Endothelial cell of umbilical vein (primary cell): ENCODE measurements at regions not wholly inside any gene's neighbourhood (a gene's known extent, or its start where the extent isn't known, plus 50 kb on each side); places are given as distances from the start of the nearest gene placed in this dataset.

ENCODE experiments used
- BruUV-seq: library from RNA; stranded (reverse); fragments of 400-500 nt; replicated peaks from 2 replicates; lab custom pipeline; 2021; lab: Mats Ljungman, UMichigan
- CTCF ChIA-PET: fragments of 300-600, 350-600 bp; sonication (Branson Sonifier 250); formaldehyde crosslinking; loops from one replicate; lab custom pipeline; 2021; ENCODE audit warnings: antibody characterized with exemption, inconsistent platforms; lab: Charles Lee
- POLR2A ChIA-PET: fragments of 300-600, 350-600 bp; sonication (Branson Sonifier 250); formaldehyde crosslinking; loops from one replicate; lab custom pipeline; 2021; ENCODE audit warnings: antibody characterized with exemption, inconsistent platforms; lab: Charles Lee
- DNase-seq: peaks from one replicate; pipeline ENCODE4 v3.0.0-alpha.2; 2011; ENCODE audit warnings: low read depth, low spot score
- FAIRE-seq: peaks from 2 replicates; lab custom pipeline; 2011; peaks lifted over from hg19 to GRCh38; lab: Jason Lieb, UNC
- H2AFZ ChIP-seq: 2 replicates; pipeline ENCODE4 v1.6.0; 2012; ENCODE audit warnings: low read depth, low read length, control low read depth, inconsistent platforms
- H3K27ac ChIP-seq: 2 replicates; pipeline ENCODE4 v1.5.1; 2011; ENCODE audit warnings: low read depth, mild to moderate bottlenecking, control low read depth, low read length, moderate library complexity; ENCODE audit not compliant: insufficient read depth
- H3K27me3 ChIP-seq, 2 experiments: 2 replicates each; pipeline versions ENCODE4 v1.6.0 to v1.6.1; 2011; ENCODE audit warnings: low read length in 2 of 2, mixed read lengths in 1 of 2; ENCODE audit not compliant: control insufficient read depth in 2 of 2, insufficient read depth in 2 of 2
- H3K36me3 ChIP-seq, 2 experiments: 2 replicates in 1 of 2; 3 replicates in 1 of 2; pipeline ENCODE4 v1.5.1; 2011; ENCODE audit warnings: low read length in 2 of 2, mild to moderate bottlenecking in 1 of 2, moderate library complexity in 1 of 2; ENCODE audit not compliant: control insufficient read depth in 2 of 2, insufficient read depth in 2 of 2; ENCODE audit errors: extremely low read depth in 1 of 2
- H3K4me1 ChIP-seq: 3 replicates; pipeline ENCODE4 v1.5.1; 2011; ENCODE audit warnings: mild to moderate bottlenecking, low read length; ENCODE audit not compliant: control insufficient read depth, insufficient read depth; ENCODE audit errors: extremely low read depth
- H3K4me2 ChIP-seq: 2 replicates; pipeline ENCODE4 v1.6.1; 2011; ENCODE audit warnings: low read length, control low read depth, mixed read lengths; ENCODE audit not compliant: insufficient read depth
- H3K4me3 ChIP-seq, 3 experiments: fragments of 200-600 bp in 1 of 3; sonication (generic), shearing (Covaris generic) in 1 of 3; replicated peaks in 1 of 3; 2 replicates each; pipeline ENCODE4 v1.5.1; 2011 to 2016; ENCODE audit warnings: control low read depth in 3 of 3, low read length in 3 of 3, mild to moderate bottlenecking in 2 of 3, inconsistent platforms in 1 of 3, low read depth in 1 of 3, moderate library complexity in 1 of 3; ENCODE audit not compliant: insufficient read depth in 1 of 3
- H3K79me2 ChIP-seq: 2 replicates; pipeline ENCODE4 v1.6.0; 2012; ENCODE audit warnings: low read length, inconsistent platforms; ENCODE audit not compliant: control insufficient read depth, insufficient read depth
- H3K9ac ChIP-seq: replicated peaks from 2 replicates; pipeline ENCODE3; 2011; ENCODE audit warnings: low read length, control low read depth; ENCODE audit not compliant: insufficient read depth; ENCODE audit errors: extremely low read depth
- H3K9me1 ChIP-seq: replicated peaks from 3 replicates; pipeline ENCODE4 v1.6.0; 2011; ENCODE audit warnings: mild to moderate bottlenecking, low read length; ENCODE audit not compliant: control insufficient read depth, insufficient read depth; ENCODE audit errors: extremely low read depth
- H3K9me3 ChIP-seq: replicated peaks from 2 replicates; pipeline ENCODE4 v1.5.1; 2012; ENCODE audit warnings: low read length, inconsistent platforms; ENCODE audit not compliant: control insufficient read depth, insufficient read depth
- H4K20me1 ChIP-seq: replicated peaks from 2 replicates; pipeline ENCODE3; 2011; ENCODE audit warnings: mild to moderate bottlenecking, low read length; ENCODE audit not compliant: control insufficient read depth, insufficient read depth; ENCODE audit errors: extremely low read depth
- CTCF ChIP-seq, 2 donors: IDR thresholded peaks; 1 replicate in 1 of 2; 2 replicates in 1 of 2; pipeline ENCODE4 v1.5.1; 2011; ENCODE audit warnings: low read length in 2 of 2, mild to moderate bottlenecking in 2 of 2, moderate library complexity in 2 of 2, control low read depth in 1 of 2, inconsistent platforms in 1 of 2, low read depth in 1 of 2; ENCODE audit not compliant: insufficient read depth in 1 of 2; ENCODE audit errors: extremely low read depth in 1 of 2
- EZH2 ChIP-seq: IDR thresholded peaks from 2 replicates; pipeline ENCODE4 v1.6.1; 2012; ENCODE audit warnings: borderline replicate concordance, low read depth, mild to moderate bottlenecking, moderate library complexity, low read length, inconsistent platforms; ENCODE audit not compliant: severe bottlenecking
- FOS ChIP-seq: IDR thresholded peaks from 2 replicates; pipeline ENCODE4 v1.6.1; 2011; ENCODE audit warnings: mild to moderate bottlenecking, low read length, moderate library complexity, borderline replicate concordance; ENCODE audit not compliant: insufficient read depth
- GATA2 ChIP-seq: IDR thresholded peaks from 2 replicates; pipeline ENCODE4 v1.7.0; 2011; ENCODE audit warnings: low read depth, mild to moderate bottlenecking, moderate library complexity, mixed read lengths, low read length; ENCODE audit not compliant: insufficient read length, insufficient read depth
- JUN ChIP-seq: IDR thresholded peaks from 2 replicates; pipeline ENCODE4 v1.6.1; 2011; ENCODE audit warnings: borderline replicate concordance, low read depth; ENCODE audit not compliant: insufficient read length, insufficient read depth
- MAX ChIP-seq: IDR thresholded peaks from 2 replicates; pipeline ENCODE4 v1.6.1; 2011; ENCODE audit not compliant: insufficient read depth, insufficient read length
- MYC ChIP-seq: IDR thresholded peaks from one replicate; pipeline ENCODE4 v1.6.1; 2011; ENCODE audit warnings: mild to moderate bottlenecking, low read depth, low read length
- POLR2A ChIP-seq: IDR thresholded peaks from 2 replicates; pipeline ENCODE4 v1.6.1; 2012; ENCODE audit warnings: low read depth, mild to moderate bottlenecking, control low read depth, low read length
- POLR2AphosphoS5 ChIP-seq: IDR thresholded peaks from 2 replicates; pipeline ENCODE4 v1.6.1; 2012; ENCODE audit warnings: low read depth, mild to moderate bottlenecking, control low read depth, low read length, moderate library complexity; ENCODE audit not compliant: insufficient read depth
- dilution Hi-C: fragments of 300-500 bp; cut with MboI; formaldehyde crosslinking; loops from one replicate; pipeline ENCODE4 v1.15.0; 2019; ENCODE audit warnings: low sequenced_read_pairs; ENCODE audit not compliant: extremely low pct_ligation_motif_present
- intact Hi-C: fragments of 100-400 bp; cut with micrococcal nuclease; formaldehyde crosslinking; loops from one replicate; pipeline ENCODE4 v1.10.0; 2022

- no peak for FAIRE-seq
- H3K27me3 ChIP-seq: no peaks in the 10 kb centered on the region
- intact Hi-C loops: no loop called here
- ChIA-PET POLR2A (no interaction called here), CTCF (interaction anchor here (1.0 kb wide), 1 partner anchor 171 kb away, joined by 3 read pairs; no protein-coding TSS in a partner anchor)
- H3K4me3 ChIP-seq: no peak overlapping the region
- H3K9ac ChIP-seq: no peak overlapping the region
- no peak for DNase-seq
- dilution Hi-C loops: no loop called here
- BruUV-seq: no TSS peak
- TF ChIP-seq GATA2: no peak
- no peaks in the 10 kb centered on the region for H3K36me3 ChIP-seq
- no peak overlapping the region for H3K27ac ChIP-seq
- no peak overlapping the region for H3K4me2 ChIP-seq
- H3K9me1 ChIP-seq: no peaks in the 10 kb centered on the region
- no peaks in the 10 kb centered on the region for H3K9me3 ChIP-seq
- H4K20me1 ChIP-seq: no peaks in the 10 kb centered on the region
- H3K79me2 ChIP-seq: no peaks in the 10 kb centered on the region
- H2AFZ ChIP-seq: no peak overlapping the region
- no peaks in the 10 kb centered on the region for H3K4me1 ChIP-seq
Measured at GRCh38 chr11:23143022-23143421, 282.7 kb upstream of the CCDC179 start.

GRCh38 chr11:23151819-23152218 lies 291.5 kb upstream of the CCDC179 start:
- POLR2A ChIA-PET: no interaction called here
- Histone ChIP-seq H3K9ac (no peak overlapping the region), H3K4me2 (no peak overlapping the region), H3K4me3 (no peak overlapping the region), H3K27ac (no peak overlapping the region), H3K9me3 (no peaks in the 10 kb centered on the region), H3K27me3 (no peaks in the 10 kb centered on the region), H3K36me3 (no peaks in the 10 kb centered on the region), H4K20me1 (no peaks in the 10 kb centered on the region), H2AFZ (no peak overlapping the region), H3K4me1 (no peaks in the 10 kb centered on the region), H3K9me1 (no peaks in the 10 kb centered on the region), H3K79me2 (no peaks in the 10 kb centered on the region)
- no peak for DNase-seq
- no peak for FAIRE-seq
- CTCF ChIA-PET: no interaction called here
- no peak for TF ChIP-seq JUN
- TF ChIP-seq MAX: no peak
- TF ChIP-seq FOS: no peak
- no peak for TF ChIP-seq POLR2A
- TF ChIP-seq MYC: no peak
- TF ChIP-seq POLR2AphosphoS5: no peak
- TF ChIP-seq EZH2: no peak
- no peak for TF ChIP-seq CTCF (IDR thresholded peaks at IDR 0.05; ENCODE audit: extremely low read depth in 1 of 2, insufficient read depth in 1 of 2, low read depth in 1 of 2, low read length in 2 of 2)
- dilution Hi-C loops: no loop called here
- intact Hi-C loops: no loop called here
- BruUV-seq: no TSS peak
